GM06990 (cell line): ENCODE measurements at regions not wholly inside any gene's neighbourhood (a gene's known extent, or its start where the extent isn't known, plus 50 kb on each side); places are given as distances from the start of the nearest gene placed in this dataset.

Source experiments
- DNase-seq: peaks from one replicate; pipeline ENCODE4 v3.0.0-alpha.2; 2011; ENCODE audit not compliant: insufficient read length; ENCODE audit errors: extremely low read depth
- H3K27me3 ChIP-seq: replicated peaks from 2 replicates; pipeline ENCODE4 v1.6.0; 2011; ENCODE audit warnings: low read length; ENCODE audit not compliant: control insufficient read depth, insufficient read depth
- H3K36me3 ChIP-seq: 2 replicates; pipeline ENCODE4 v1.5.1; 2011; ENCODE audit warnings: low read length; ENCODE audit not compliant: control insufficient read depth, insufficient read depth
- H3K4me3 ChIP-seq: replicated peaks from 2 replicates; pipeline ENCODE4 v1.5.1; 2011; ENCODE audit warnings: low read depth, mild to moderate bottlenecking, control low read depth, low read length
- TF ChIP-seq, protein P1 (sequence below): IDR thresholded peaks from 2 replicates; pipeline ENCODE4 v1.5.1; 2011; ENCODE audit warnings: low read length, control low read depth, mild to moderate bottlenecking, inconsistent platforms; ENCODE audit not compliant: insufficient read depth, poor library complexity, severe bottlenecking

DNA sequence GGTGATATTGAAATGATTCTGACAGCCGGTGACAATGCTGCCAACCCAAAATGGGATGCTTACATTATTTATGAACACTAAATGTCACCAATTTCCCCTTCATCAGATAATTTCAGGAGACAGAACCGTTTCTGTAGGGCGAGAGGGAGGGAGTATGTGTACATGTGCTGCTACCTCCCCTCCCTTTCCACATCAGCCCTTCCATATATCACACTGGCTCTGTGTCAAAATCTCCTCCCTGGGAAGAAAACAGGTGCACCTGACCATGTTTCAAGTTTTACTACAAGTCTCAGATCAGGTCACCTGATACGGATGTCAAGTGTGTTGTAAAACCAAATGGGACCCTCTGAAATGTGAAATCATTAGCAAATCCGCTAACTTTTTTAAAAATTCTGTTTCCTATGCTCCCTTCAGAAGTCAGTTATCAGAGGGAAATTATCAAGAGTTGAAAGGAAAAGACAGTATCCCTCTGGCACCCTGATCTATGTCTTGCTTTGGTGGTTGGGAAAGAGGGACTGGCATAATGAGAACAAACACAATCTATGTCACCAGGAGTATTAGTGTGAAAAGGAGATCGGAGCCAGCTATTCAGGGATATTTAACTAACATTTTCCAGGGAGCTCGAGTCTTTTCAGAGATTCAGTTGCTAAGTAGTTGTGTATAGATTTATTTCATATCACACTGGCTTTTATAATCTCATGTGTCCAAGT is 1002.3 kb upstream of the CDH8 start:
- DNase-seq = no peak
- TF ChIP-seq, protein P1, sequence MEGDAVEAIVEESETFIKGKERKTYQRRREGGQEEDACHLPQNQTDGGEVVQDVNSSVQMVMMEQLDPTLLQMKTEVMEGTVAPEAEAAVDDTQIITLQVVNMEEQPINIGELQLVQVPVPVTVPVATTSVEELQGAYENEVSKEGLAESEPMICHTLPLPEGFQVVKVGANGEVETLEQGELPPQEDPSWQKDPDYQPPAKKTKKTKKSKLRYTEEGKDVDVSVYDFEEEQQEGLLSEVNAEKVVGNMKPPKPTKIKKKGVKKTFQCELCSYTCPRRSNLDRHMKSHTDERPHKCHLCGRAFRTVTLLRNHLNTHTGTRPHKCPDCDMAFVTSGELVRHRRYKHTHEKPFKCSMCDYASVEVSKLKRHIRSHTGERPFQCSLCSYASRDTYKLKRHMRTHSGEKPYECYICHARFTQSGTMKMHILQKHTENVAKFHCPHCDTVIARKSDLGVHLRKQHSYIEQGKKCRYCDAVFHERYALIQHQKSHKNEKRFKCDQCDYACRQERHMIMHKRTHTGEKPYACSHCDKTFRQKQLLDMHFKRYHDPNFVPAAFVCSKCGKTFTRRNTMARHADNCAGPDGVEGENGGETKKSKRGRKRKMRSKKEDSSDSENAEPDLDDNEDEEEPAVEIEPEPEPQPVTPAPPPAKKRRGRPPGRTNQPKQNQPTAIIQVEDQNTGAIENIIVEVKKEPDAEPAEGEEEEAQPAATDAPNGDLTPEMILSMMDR = no peak
- H3K36me3 ChIP-seq = no peaks in the 10 kb centered on the region
- no peak overlapping the region for H3K4me3 ChIP-seq
- no peaks in the 10 kb centered on the region for H3K27me3 ChIP-seq

- H3K4me3 ChIP-seq = no peak overlapping the region
- H3K27me3 ChIP-seq = no peaks in the 10 kb centered on the region
- DNase-seq = no peak
- no peaks in the 10 kb centered on the region for H3K36me3 ChIP-seq
- TF ChIP-seq, protein P1 = no peak
Observed at GRCh38 chr16:63037761-63038396, 1001.6 kb upstream of the CDH8 start.

- DNase-seq = no peak
- Histone ChIP-seq H3K4me3 (no peak overlapping the region), H3K27me3 (no peaks in the 10 kb centered on the region), H3K36me3 (no peaks in the 10 kb centered on the region)
- TF ChIP-seq, protein P1 = no peak
Observed at GRCh38 chr16:63018581-63019223, 982.5 kb upstream of the CDH8 start.

DNA sequence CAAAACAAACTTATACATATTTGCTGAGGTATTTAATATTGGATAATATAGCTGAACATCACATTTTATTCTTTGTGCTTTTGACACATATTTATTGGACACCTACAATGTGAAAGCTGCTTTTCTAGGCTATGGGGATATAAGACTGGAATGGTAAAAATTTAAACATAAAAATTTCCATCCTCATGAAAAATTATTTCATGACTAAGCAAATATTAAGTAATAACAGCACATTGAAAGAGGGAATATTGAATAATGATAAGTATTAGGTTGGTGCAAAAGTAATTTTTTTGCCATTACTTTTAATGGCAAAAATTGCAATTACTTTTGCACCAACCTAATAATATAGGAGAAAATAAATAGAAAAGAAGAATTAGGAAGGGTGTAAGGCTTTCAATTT is 972.5 kb upstream of the CDH8 start:
- Histone ChIP-seq H3K36me3 (no peaks in the 10 kb centered on the region), H3K4me3 (no peak overlapping the region), H3K27me3 (no peaks in the 10 kb centered on the region)
- DNase-seq = no peak
- TF ChIP-seq, protein P1 = no peak

- no peaks in the 10 kb centered on the region for H3K27me3 ChIP-seq
- TF ChIP-seq, protein P1 = no peak
- DNase-seq = no peak
- no peaks in the 10 kb centered on the region for H3K36me3 ChIP-seq
- H3K4me3 ChIP-seq = no peak overlapping the region
Observed at GRCh38 chr16:63005356-63005755, 969.1 kb upstream of the CDH8 start.
